Activated naive CD4-positive, alpha-beta T cell treated with anti-CD3 and anti-CD28 coated beads, Interleukin-2, amount 10 ng/mL, durations not matched to agents 7 days and 5 days (primary cell): ENCODE measurements at regions not wholly inside any gene's neighbourhood (a gene's known extent, or its start where the extent isn't known, plus 50 kb on each side); places are given as distances from the start of the nearest gene placed in this dataset.

Experiments used
- CTCF ChIA-PET: fragments of 350-600 bp; sonication (Branson Sonifier 250); formaldehyde crosslinking; loops from one replicate; lab custom pipeline; 2021; ENCODE audit warnings: antibody characterized with exemption; lab: Charles Lee
- DNase-seq: peaks from one replicate; pipeline ENCODE4 v3.0.0-alpha.2; 2020
- H3K27ac Mint-ChIP-seq: one replicate; pipeline ENCODE4 v1.8.0; 2021; ENCODE audit warnings: mild to moderate bottlenecking, moderate library complexity, mixed read lengths
- H3K27me3 Mint-ChIP-seq: one replicate; pipeline ENCODE4 v1.8.0; 2021; ENCODE audit warnings: mild to moderate bottlenecking, mixed read lengths
- H3K36me3 Mint-ChIP-seq: one replicate; pipeline ENCODE4 v1.8.0; 2021; ENCODE audit warnings: mixed read lengths
- H3K4me1 Mint-ChIP-seq: one replicate; pipeline ENCODE4 v1.8.0; 2021; ENCODE audit warnings: mixed read lengths
- H3K4me3 Mint-ChIP-seq: one replicate; pipeline ENCODE4 v1.8.0; 2021; ENCODE audit warnings: mild to moderate bottlenecking, moderate library complexity, mixed read lengths
- H3K9me3 Mint-ChIP-seq: one replicate; pipeline ENCODE4 v1.8.0; 2021; ENCODE audit warnings: mixed read lengths

GRCh38 chr14:98341211-98341610 lies 930.8 kb downstream of the BCL11B start:
- H3K27ac Mint-ChIP-seq, result no peak overlapping the region
- no peak overlapping the region for H3K4me3 Mint-ChIP-seq
- no peaks in the 10 kb centered on the region for H3K36me3 Mint-ChIP-seq
- no peaks in the 10 kb centered on the region for H3K9me3 Mint-ChIP-seq
- no peaks in the 10 kb centered on the region for H3K4me1 Mint-ChIP-seq
- H3K27me3 Mint-ChIP-seq, result no peaks in the 10 kb centered on the region
- CTCF ChIA-PET, result no interaction called here
- DNase-seq, result no peak

DNA sequence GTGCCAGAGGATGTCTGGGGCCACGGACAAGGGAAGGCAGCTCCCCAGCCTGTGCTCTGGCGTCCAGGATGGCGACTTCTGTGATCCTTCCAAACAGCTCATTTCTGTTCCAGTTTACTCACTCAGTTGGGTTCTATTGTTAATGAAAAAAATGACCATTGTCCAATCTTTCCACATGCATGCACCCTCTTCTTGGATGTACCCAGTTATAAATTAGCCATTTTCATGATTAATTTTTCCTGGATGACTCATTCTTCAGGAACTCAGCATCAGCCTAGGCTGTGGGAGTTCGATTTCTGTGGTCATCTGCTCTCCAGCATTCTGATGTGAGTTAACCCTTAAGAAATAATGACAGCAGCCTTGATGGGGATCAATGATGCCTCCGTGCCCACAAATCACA lies 926.8 kb downstream of the BCL11B start:
- no peak overlapping the region for H3K4me3 Mint-ChIP-seq
- no peaks in the 10 kb centered on the region for H3K4me1 Mint-ChIP-seq
- no peaks in the 10 kb centered on the region for H3K9me3 Mint-ChIP-seq
- H3K36me3 Mint-ChIP-seq, result no peaks in the 10 kb centered on the region
- CTCF ChIA-PET, result interaction anchor here (1.2 kb wide), 1 partner anchor 401 kb away, joined by 3 read pairs; no protein-coding TSS in a partner anchor
- H3K27me3 Mint-ChIP-seq, result no peaks in the 10 kb centered on the region
- H3K27ac Mint-ChIP-seq, result no peak overlapping the region
- DNase-seq, result no peak

GRCh38 chr14:98347686-98348085 lies 924.3 kb downstream of the BCL11B start:
- DNase-seq, result no peak
- Mint-ChIP-seq H3K27me3 (no peaks in the 10 kb centered on the region), H3K4me1 (no peaks in the 10 kb centered on the region), H3K36me3 (no peaks in the 10 kb centered on the region), H3K4me3 (no peak overlapping the region), H3K9me3 (no peaks in the 10 kb centered on the region), H3K27ac (peak overlapping the region; percentile 25)
- CTCF ChIA-PET, result no interaction called here

- CTCF ChIA-PET, result interaction anchor here (0.8 kb wide), 1 partner anchor 8 kb away, joined by 3 read pairs; no protein-coding TSS in a partner anchor
These were observed 923.5 kb downstream of the BCL11B start for GRCh38 chr14:98348505-98348904.

DNA sequence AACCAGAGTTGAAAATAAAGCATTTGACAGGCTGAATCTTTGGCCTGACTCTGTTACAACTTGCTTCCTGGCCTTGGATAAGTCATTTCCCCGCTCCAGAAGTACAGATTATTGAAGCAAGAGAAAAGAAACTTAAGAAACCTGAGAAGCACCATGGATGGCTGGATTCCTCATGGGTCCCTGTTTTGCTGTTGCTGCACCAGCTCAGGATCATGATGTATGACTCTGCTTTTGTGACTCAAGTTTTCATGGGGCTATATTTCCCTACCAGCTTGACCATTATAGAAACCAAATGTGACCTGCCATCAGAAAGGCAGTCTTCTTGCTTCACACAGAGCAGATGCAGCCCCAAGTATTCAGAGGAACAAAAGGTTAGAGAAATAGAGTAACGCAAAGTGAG lies 921.8 kb downstream of the BCL11B start:
- DNase-seq, result no peak
- H3K36me3 Mint-ChIP-seq, result no peaks in the 10 kb centered on the region
- H3K27ac Mint-ChIP-seq, result no peak overlapping the region
- H3K4me3 Mint-ChIP-seq, result no peak overlapping the region
- CTCF ChIA-PET, result interaction anchor here (0.6 kb wide), 1 partner anchor 14 kb away, joined by 3 read pairs; no protein-coding TSS in a partner anchor
- H3K4me1 Mint-ChIP-seq, result no peaks in the 10 kb centered on the region
- H3K27me3 Mint-ChIP-seq, result no peaks in the 10 kb centered on the region
- no peaks in the 10 kb centered on the region for H3K9me3 Mint-ChIP-seq

More at GRCh38 chr14:98348505-98348904, 923.5 kb downstream of the BCL11B start:
- no peak for DNase-seq
- no peaks in the 10 kb centered on the region for H3K4me1 Mint-ChIP-seq
- no peaks in the 10 kb centered on the region for H3K9me3 Mint-ChIP-seq
- H3K36me3 Mint-ChIP-seq, result no peaks in the 10 kb centered on the region
- no peaks in the 10 kb centered on the region for H3K27me3 Mint-ChIP-seq
- H3K27ac Mint-ChIP-seq, result no peak overlapping the region
- H3K4me3 Mint-ChIP-seq, result no peak overlapping the region

DNA sequence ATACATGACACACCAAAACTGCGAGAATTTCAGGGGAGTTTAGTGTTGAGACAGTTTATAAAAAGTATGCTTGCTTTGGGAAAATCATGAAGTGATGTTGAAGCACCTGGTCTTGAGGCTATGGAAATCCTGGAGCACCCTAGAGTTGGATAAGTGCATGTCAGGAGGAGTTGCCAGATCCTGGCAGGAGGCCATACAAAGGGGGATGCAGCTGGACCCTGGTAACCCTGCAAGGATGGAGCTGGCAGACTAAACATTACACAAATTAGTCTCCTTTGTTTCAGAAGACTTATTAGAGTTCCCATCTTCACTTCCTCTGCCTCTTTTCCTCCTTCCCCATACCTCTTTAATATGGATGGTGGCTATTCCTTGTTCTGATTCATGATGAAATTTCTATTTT lies 907.0 kb downstream of the BCL11B start:
- no peaks in the 10 kb centered on the region for H3K27me3 Mint-ChIP-seq
- peaks cover 3% of the 10 kb centered on the region for H3K36me3 Mint-ChIP-seq
- H3K27ac Mint-ChIP-seq, result no peak overlapping the region
- no peak for DNase-seq
- H3K9me3 Mint-ChIP-seq, result peaks cover 17% of the 10 kb centered on the region
- peaks cover 11% of the 10 kb centered on the region for H3K4me1 Mint-ChIP-seq
- CTCF ChIA-PET, result no interaction called here
- H3K4me3 Mint-ChIP-seq, result no peak overlapping the region

- Mint-ChIP-seq H3K27me3 (no peaks in the 10 kb centered on the region), H3K4me1 (peaks cover 11% of the 10 kb centered on the region), H3K9me3 (peaks cover 19% of the 10 kb centered on the region), H3K27ac (peak overlapping the region; percentile 29), H3K36me3 (peaks cover 3% of the 10 kb centered on the region), H3K4me3 (no peak overlapping the region)
- DNase-seq, result no peak
- CTCF ChIA-PET, result no interaction called here
These were observed 905.6 kb downstream of the BCL11B start for GRCh38 chr14:98366429-98366828.

GRCh38 chr14:98368221-98368620 lies 903.8 kb downstream of the BCL11B start:
- no peak overlapping the region for H3K27ac Mint-ChIP-seq
- CTCF ChIA-PET, result no interaction called here
- no peaks in the 10 kb centered on the region for H3K27me3 Mint-ChIP-seq
- H3K36me3 Mint-ChIP-seq, result peaks cover 3% of the 10 kb centered on the region
- H3K9me3 Mint-ChIP-seq, result peaks cover 19% of the 10 kb centered on the region
- no peak overlapping the region for H3K4me3 Mint-ChIP-seq
- H3K4me1 Mint-ChIP-seq, result peaks cover 11% of the 10 kb centered on the region
- no peak for DNase-seq

GRCh38 chr14:98368916-98369315 lies 903.1 kb downstream of the BCL11B start:
- peaks cover 3% of the 10 kb centered on the region for H3K36me3 Mint-ChIP-seq
- H3K27ac Mint-ChIP-seq, result no peak overlapping the region
- DNase-seq, result no peak
- peaks cover 19% of the 10 kb centered on the region for H3K9me3 Mint-ChIP-seq
- no peaks in the 10 kb centered on the region for H3K27me3 Mint-ChIP-seq
- no peak overlapping the region for H3K4me3 Mint-ChIP-seq
- CTCF ChIA-PET, result interaction anchor here (0.8 kb wide), 1 partner anchor 10 kb away, joined by 3 read pairs; no protein-coding TSS in a partner anchor
- peaks cover 11% of the 10 kb centered on the region for H3K4me1 Mint-ChIP-seq

DNA sequence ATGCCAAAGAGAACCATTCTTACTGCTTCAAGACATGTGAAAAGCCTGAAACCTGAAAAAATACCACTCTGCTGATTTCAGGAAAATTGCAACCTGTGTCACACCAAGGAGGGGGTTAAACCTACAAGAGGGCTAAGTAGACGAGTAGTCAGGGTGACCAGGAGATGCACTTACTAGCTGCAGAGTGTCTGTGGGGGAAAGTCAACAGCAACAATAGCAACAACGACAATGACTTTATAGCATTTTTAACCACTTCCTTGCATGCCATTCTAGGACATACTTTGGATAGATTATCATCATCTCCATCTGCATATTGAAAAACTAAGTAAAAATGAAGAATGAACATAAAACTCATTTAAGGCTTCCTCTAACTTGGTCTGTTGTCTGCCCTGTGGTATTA lies 902.7 kb downstream of the BCL11B start:
- H3K9me3 Mint-ChIP-seq, result peaks cover 19% of the 10 kb centered on the region
- peaks cover 11% of the 10 kb centered on the region for H3K4me1 Mint-ChIP-seq
- no peaks in the 10 kb centered on the region for H3K27me3 Mint-ChIP-seq
- CTCF ChIA-PET, result interaction anchor here (0.8 kb wide), 1 partner anchor 11 kb away, joined by 3 read pairs; no protein-coding TSS in a partner anchor
- no peak overlapping the region for H3K4me3 Mint-ChIP-seq
- peaks cover 3% of the 10 kb centered on the region for H3K36me3 Mint-ChIP-seq
- no peak for DNase-seq
- no peak overlapping the region for H3K27ac Mint-ChIP-seq

- no peaks in the 10 kb centered on the region for H3K27me3 Mint-ChIP-seq
- H3K4me3 Mint-ChIP-seq, result no peak overlapping the region
- CTCF ChIA-PET, result no interaction called here
- H3K9me3 Mint-ChIP-seq, result peaks cover 19% of the 10 kb centered on the region
- H3K4me1 Mint-ChIP-seq, result peaks cover 11% of the 10 kb centered on the region
- H3K27ac Mint-ChIP-seq, result no peak overlapping the region
- no peak for DNase-seq
- peaks cover 3% of the 10 kb centered on the region for H3K36me3 Mint-ChIP-seq
These were observed 901.6 kb downstream of the BCL11B start for GRCh38 chr14:98370352-98370751.

GRCh38 chr14:98371141-98371540 lies 900.9 kb downstream of the BCL11B start:
- Mint-ChIP-seq H3K9me3 (peaks cover 19% of the 10 kb centered on the region), H3K36me3 (peaks cover 3% of the 10 kb centered on the region), H3K4me3 (no peak overlapping the region), H3K27ac (no peak overlapping the region), H3K27me3 (no peaks in the 10 kb centered on the region), H3K4me1 (peaks cover 11% of the 10 kb centered on the region)
- no peak for DNase-seq
- CTCF ChIA-PET, result no interaction called here

DNA sequence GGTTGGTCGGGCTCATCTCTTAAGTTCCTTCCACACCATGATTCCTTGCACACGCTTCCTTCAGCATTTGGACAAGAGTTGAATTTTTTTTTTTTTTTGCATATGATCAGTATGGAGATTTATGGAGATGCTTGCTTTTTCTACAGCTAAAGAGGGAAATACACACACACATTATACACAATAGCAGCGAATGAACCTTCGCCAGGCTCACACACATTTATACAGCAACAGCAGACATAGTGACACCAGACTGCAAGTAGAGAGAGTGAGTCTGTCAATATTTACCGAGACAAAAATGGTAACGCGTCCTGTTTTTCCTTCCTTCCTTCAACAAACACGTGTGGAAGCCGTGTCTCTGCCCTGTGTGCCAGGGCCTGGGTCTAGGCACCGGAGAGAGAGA lies 897.9 kb downstream of the BCL11B start:
- no peak overlapping the region for H3K27ac Mint-ChIP-seq
- H3K27me3 Mint-ChIP-seq, result no peaks in the 10 kb centered on the region
- CTCF ChIA-PET, result no interaction called here
- no peak overlapping the region for H3K4me3 Mint-ChIP-seq
- H3K4me1 Mint-ChIP-seq, result peaks cover 3% of the 10 kb centered on the region
- no peak for DNase-seq
- no peaks in the 10 kb centered on the region for H3K36me3 Mint-ChIP-seq
- H3K9me3 Mint-ChIP-seq, result peaks cover 14% of the 10 kb centered on the region

- Mint-ChIP-seq H3K27me3 (no peaks in the 10 kb centered on the region), H3K36me3 (no peaks in the 10 kb centered on the region), H3K4me3 (no peak overlapping the region), H3K27ac (no peak overlapping the region), H3K4me1 (no peaks in the 10 kb centered on the region), H3K9me3 (peaks cover 8% of the 10 kb centered on the region)
- CTCF ChIA-PET, result interaction anchor here (0.6 kb wide), 1 partner anchor 15 kb away, joined by 3 read pairs; no protein-coding TSS in a partner anchor
- DNase-seq, result no peak
These were observed 896.4 kb downstream of the BCL11B start for GRCh38 chr14:98375566-98375965.

GRCh38 chr14:98379830-98380229 lies 892.2 kb downstream of the BCL11B start:
- Mint-ChIP-seq H3K36me3 (no peaks in the 10 kb centered on the region), H3K27me3 (peaks cover 3% of the 10 kb centered on the region), H3K27ac (no peak overlapping the region), H3K4me3 (no peak overlapping the region), H3K9me3 (peaks cover 10% of the 10 kb centered on the region), H3K4me1 (no peaks in the 10 kb centered on the region)
- DNase-seq, result no peak
- CTCF ChIA-PET, result no interaction called here
